GM12878 (cell line): ENCODE measurements at regions not wholly inside any gene's neighbourhood (a gene's known extent, or its start where the extent isn't known, plus 50 kb on each side); places are given as distances from the start of the nearest gene placed in this dataset.

ENCODE experiments used
- ATAC-seq: fragments of 200-7000 bp; cut with Tn5 transposase; 3 replicates; pipeline ENCODE4 v1.9.1; 2020; ENCODE audit warnings: mild to moderate bottlenecking, moderate library complexity
- BruUV-seq: library from RNA; stranded (reverse); fragments of 400-500 nt; replicated peaks from 2 replicates; lab custom pipeline; 2021; lab: Mats Ljungman, UMichigan
- CTCF ChIA-PET: fragments of 300-600 bp; sonication (Branson Sonifier 250); formaldehyde crosslinking; extraction: SDS; loops from one replicate; lab custom pipeline; 2021; ENCODE audit warnings: inconsistent platforms; lab: Yijun Ruan, JAX
- POLR2A ChIA-PET: fragments of 350-600 bp; formaldehyde crosslinking; extraction: SDS; loops from one replicate; lab custom pipeline; 2021; ENCODE audit warnings: inconsistent platforms; lab: Charles Lee
- RAD21 ChIA-PET: fragments of 300-600 bp; sonication (Branson Sonifier 250); formaldehyde crosslinking; loops from one replicate; lab custom pipeline; 2023; ENCODE audit warnings: antibody characterized with exemption; ENCODE audit not compliant: unreplicated experiment; lab: Charles Lee
- SMC1A ChIA-PET: fragments of 300-600 bp; sonication (Branson Sonifier 250); formaldehyde crosslinking; loops from one replicate; lab custom pipeline; 2023; ENCODE audit not compliant: unreplicated experiment, uncharacterized antibody; lab: Charles Lee
- DNase-seq: peaks from one replicate; pipeline ENCODE4 v3.0.0-alpha.2; 2011; ENCODE audit warnings: low read depth, low spot score
- FAIRE-seq: peaks from 3 replicates; lab custom pipeline; 2011; peaks lifted over from hg19 to GRCh38; lab: Jason Lieb, UNC
- H2AFZ ChIP-seq: 2 replicates; pipeline ENCODE4 v1.6.0; 2011; ENCODE audit warnings: low read depth, low read length, control low read depth; ENCODE audit not compliant: control insufficient read depth
- H3K27ac ChIP-seq: 2 replicates; pipeline ENCODE4 v1.5.1; 2011; ENCODE audit warnings: control low read depth; ENCODE audit not compliant: control insufficient read depth, insufficient read depth
- H3K27me3 ChIP-seq, 2 experiments: replicated peaks in 1 of 2; 2 replicates each; pipeline versions ENCODE4 v1.6.0 to v1.6.1; 2011; ENCODE audit warnings: low read length in 1 of 2; ENCODE audit not compliant: control insufficient read depth in 2 of 2, insufficient read depth in 2 of 2
- H3K36me3 ChIP-seq, 2 experiments: 2 replicates each; pipeline ENCODE4 v1.5.1; 2011; ENCODE audit warnings: low read length in 1 of 2; ENCODE audit not compliant: control insufficient read depth in 2 of 2, insufficient read depth in 2 of 2
- H3K4me1 ChIP-seq: 2 replicates; pipeline ENCODE4 v1.6.1; 2011; ENCODE audit warnings: mild to moderate bottlenecking, low read length, moderate library complexity, mixed read lengths; ENCODE audit not compliant: control insufficient read depth, insufficient read depth
- H3K4me2 ChIP-seq: 2 replicates; pipeline ENCODE4 v1.6.0; 2011; ENCODE audit warnings: control low read depth; ENCODE audit not compliant: control insufficient read depth, insufficient read depth
- H3K4me3 ChIP-seq: fragments of 200-600 bp; sonication (generic); 2 replicates; pipeline ENCODE4 v1.5.1; 2016
- H3K79me2 ChIP-seq: 2 replicates; pipeline ENCODE4 v1.6.0; 2011; ENCODE audit warnings: low read length; ENCODE audit not compliant: control insufficient read depth, insufficient read depth
- H3K9ac ChIP-seq: 2 replicates; pipeline ENCODE4 v1.8.0; 2011; ENCODE audit warnings: low read length, control low read depth, mixed read lengths; ENCODE audit not compliant: control insufficient read depth, insufficient read depth
- H3K9me3 ChIP-seq: replicated peaks from 3 replicates; pipeline ENCODE4 v1.5.1; 2011; ENCODE audit warnings: mild to moderate bottlenecking, low read length; ENCODE audit not compliant: control insufficient read depth, insufficient read depth
- H4K20me1 ChIP-seq: 2 replicates; pipeline ENCODE4 v1.6.0; 2011; ENCODE audit not compliant: control insufficient read depth, insufficient read depth
- HDAC2 ChIP-seq: fragments of 200-600 bp; sonication (generic); IDR thresholded peaks from 2 replicates; pipeline ENCODE4 v1.6.1; 2017
- IRF4 ChIP-seq: IDR thresholded peaks from 2 replicates; pipeline ENCODE4 v1.6.1; 2011; ENCODE audit warnings: low read depth, low read length
- MEF2A ChIP-seq: IDR thresholded peaks from 2 replicates; pipeline ENCODE4 v1.6.1; 2011; ENCODE audit warnings: low read depth, mild to moderate bottlenecking, low read length, moderate library complexity; ENCODE audit not compliant: insufficient read depth
- MTA3 ChIP-seq: IDR thresholded peaks from 2 replicates; pipeline ENCODE4 v1.6.1; 2012; ENCODE audit warnings: low read length, inconsistent platforms, borderline replicate concordance
- MYB ChIP-seq: fragments of 150-350 bp; IDR thresholded peaks from 2 replicates; pipeline ENCODE4 v1.6.1; 2014; ENCODE audit warnings: mild to moderate bottlenecking, low read depth, low read length, borderline replicate concordance
- POLR2AphosphoS2 ChIP-seq: IDR thresholded peaks from 2 replicates; pipeline ENCODE4 v1.6.1; 2011; ENCODE audit warnings: low read depth, mild to moderate bottlenecking, low read length, improper control_type of control experiment, moderate library complexity
- POLR2AphosphoS5 ChIP-seq: IDR thresholded peaks from 2 replicates; pipeline ENCODE4 v1.6.1; 2011; ENCODE audit warnings: mild to moderate bottlenecking, low read length, inconsistent platforms
- SREBF1 ChIP-seq: IDR thresholded peaks from 2 replicates; pipeline ENCODE4 v1.6.1; 2012; ENCODE audit warnings: mild to moderate bottlenecking, low read length
- TARDBP ChIP-seq: IDR thresholded peaks from 2 replicates; pipeline ENCODE4 v1.6.1; 2016; ENCODE audit warnings: borderline replicate concordance
- ZBED1 ChIP-seq: IDR thresholded peaks from 2 replicates; pipeline ENCODE4 v1.6.1; 2016; ENCODE audit warnings: borderline replicate concordance
- WGBS: methylation state at CpG from one replicate; pipeline ENCODE4 v1.1.6; 2016; ENCODE audit warnings: low lambda C conversion rate; ENCODE audit not compliant: insufficient replicate concordance, insufficient coverage; ENCODE audit errors: missing lambda C conversion rate; 5-methylcytosine and 5-hydroxymethylcytosine counted together
- in situ Hi-C: fragments of 300-500 bp; cut with MboI; formaldehyde crosslinking; loops from 9 replicates; pipeline ENCODE4 v1.14.3; 2018; ENCODE audit warnings: mixed read lengths
- intact Hi-C: fragments of 100-400 bp; cut with micrococcal nuclease; formaldehyde crosslinking; loops from one replicate; pipeline ENCODE4 v1.14.2; 2022; ENCODE audit not compliant: unreplicated experiment
- TF ChIP-seq, protein P1 (sequence below): IDR thresholded peaks from 2 replicates; pipeline ENCODE4 v1.6.1; 2012; ENCODE audit warnings: low read length, inconsistent platforms
- TF ChIP-seq, protein P2 (sequence below): IDR thresholded peaks from 2 replicates; pipeline ENCODE4 v1.6.1; 2012; ENCODE audit warnings: improper control_type of control experiment, low read depth, low read length; ENCODE audit not compliant: insufficient replicate concordance
- TF ChIP-seq, protein P3 (sequence below): fragments of 450-650 bp; IDR thresholded peaks from 2 replicates; pipeline ENCODE4 v1.6.1; 2017; ENCODE audit warnings: mild to moderate bottlenecking, low read depth, inconsistent platforms; ENCODE audit not compliant: poor library complexity, severe bottlenecking
- TF ChIP-seq, protein P4 (sequence below): fragments of 450-650 bp; IDR thresholded peaks from 2 replicates; pipeline ENCODE4 v1.6.1; 2017; ENCODE audit warnings: borderline replicate concordance

DNA sequence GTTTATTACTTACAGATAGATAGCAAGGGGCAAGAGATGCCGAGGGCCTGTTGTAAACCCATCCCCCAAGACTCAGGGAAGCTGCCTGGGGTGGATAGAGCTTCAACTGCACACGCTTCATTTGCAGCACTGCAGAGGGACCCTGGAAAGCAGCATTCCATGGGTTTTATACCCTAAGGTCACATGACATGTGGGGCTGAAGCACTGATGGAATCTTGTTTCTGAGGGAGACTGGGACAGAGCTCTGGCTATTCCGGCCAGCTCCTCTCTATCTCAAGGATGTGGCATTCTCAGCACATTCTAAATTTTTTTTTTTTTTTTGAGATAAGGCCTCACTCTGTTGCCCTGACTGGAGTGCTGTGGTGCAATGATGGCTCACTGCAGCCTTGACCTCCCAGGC, 300.1 kb downstream of the MYCN start:
- no peak overlapping the region for H3K4me3 ChIP-seq
- TF ChIP-seq POLR2AphosphoS2 (no peak), HDAC2 (no peak), ZBED1 (no peak), MTA3 (no peak), IRF4 (no peak), POLR2AphosphoS5 (no peak), MYB (no peak), TARDBP (no peak), SREBF1 (no peak), MEF2A (no peak)
- TF ChIP-seq, protein P1, sequence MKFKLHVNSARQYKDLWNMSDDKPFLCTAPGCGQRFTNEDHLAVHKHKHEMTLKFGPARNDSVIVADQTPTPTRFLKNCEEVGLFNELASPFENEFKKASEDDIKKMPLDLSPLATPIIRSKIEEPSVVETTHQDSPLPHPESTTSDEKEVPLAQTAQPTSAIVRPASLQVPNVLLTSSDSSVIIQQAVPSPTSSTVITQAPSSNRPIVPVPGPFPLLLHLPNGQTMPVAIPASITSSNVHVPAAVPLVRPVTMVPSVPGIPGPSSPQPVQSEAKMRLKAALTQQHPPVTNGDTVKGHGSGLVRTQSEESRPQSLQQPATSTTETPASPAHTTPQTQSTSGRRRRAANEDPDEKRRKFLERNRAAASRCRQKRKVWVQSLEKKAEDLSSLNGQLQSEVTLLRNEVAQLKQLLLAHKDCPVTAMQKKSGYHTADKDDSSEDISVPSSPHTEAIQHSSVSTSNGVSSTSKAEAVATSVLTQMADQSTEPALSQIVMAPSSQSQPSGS = no peak
- TF ChIP-seq, protein P2, sequence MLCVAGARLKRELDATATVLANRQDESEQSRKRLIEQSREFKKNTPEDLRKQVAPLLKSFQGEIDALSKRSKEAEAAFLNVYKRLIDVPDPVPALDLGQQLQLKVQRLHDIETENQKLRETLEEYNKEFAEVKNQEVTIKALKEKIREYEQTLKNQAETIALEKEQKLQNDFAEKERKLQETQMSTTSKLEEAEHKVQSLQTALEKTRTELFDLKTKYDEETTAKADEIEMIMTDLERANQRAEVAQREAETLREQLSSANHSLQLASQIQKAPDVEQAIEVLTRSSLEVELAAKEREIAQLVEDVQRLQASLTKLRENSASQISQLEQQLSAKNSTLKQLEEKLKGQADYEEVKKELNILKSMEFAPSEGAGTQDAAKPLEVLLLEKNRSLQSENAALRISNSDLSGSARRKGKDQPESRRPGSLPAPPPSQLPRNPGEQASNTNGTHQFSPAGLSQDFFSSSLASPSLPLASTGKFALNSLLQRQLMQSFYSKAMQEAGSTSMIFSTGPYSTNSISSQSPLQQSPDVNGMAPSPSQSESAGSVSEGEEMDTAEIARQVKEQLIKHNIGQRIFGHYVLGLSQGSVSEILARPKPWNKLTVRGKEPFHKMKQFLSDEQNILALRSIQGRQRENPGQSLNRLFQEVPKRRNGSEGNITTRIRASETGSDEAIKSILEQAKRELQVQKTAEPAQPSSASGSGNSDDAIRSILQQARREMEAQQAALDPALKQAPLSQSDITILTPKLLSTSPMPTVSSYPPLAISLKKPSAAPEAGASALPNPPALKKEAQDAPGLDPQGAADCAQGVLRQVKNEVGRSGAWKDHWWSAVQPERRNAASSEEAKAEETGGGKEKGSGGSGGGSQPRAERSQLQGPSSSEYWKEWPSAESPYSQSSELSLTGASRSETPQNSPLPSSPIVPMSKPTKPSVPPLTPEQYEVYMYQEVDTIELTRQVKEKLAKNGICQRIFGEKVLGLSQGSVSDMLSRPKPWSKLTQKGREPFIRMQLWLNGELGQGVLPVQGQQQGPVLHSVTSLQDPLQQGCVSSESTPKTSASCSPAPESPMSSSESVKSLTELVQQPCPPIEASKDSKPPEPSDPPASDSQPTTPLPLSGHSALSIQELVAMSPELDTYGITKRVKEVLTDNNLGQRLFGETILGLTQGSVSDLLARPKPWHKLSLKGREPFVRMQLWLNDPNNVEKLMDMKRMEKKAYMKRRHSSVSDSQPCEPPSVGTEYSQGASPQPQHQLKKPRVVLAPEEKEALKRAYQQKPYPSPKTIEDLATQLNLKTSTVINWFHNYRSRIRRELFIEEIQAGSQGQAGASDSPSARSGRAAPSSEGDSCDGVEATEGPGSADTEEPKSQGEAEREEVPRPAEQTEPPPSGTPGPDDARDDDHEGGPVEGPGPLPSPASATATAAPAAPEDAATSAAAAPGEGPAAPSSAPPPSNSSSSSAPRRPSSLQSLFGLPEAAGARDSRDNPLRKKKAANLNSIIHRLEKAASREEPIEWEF = no peak
- TF ChIP-seq, protein P3, sequence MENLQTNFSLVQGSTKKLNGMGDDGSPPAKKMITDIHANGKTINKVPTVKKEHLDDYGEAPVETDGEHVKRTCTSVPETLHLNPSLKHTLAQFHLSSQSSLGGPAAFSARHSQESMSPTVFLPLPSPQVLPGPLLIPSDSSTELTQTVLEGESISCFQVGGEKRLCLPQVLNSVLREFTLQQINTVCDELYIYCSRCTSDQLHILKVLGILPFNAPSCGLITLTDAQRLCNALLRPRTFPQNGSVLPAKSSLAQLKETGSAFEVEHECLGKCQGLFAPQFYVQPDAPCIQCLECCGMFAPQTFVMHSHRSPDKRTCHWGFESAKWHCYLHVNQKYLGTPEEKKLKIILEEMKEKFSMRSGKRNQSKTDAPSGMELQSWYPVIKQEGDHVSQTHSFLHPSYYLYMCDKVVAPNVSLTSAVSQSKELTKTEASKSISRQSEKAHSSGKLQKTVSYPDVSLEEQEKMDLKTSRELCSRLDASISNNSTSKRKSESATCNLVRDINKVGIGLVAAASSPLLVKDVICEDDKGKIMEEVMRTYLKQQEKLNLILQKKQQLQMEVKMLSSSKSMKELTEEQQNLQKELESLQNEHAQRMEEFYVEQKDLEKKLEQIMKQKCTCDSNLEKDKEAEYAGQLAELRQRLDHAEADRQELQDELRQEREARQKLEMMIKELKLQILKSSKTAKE = no peak
- TF ChIP-seq, protein P4, sequence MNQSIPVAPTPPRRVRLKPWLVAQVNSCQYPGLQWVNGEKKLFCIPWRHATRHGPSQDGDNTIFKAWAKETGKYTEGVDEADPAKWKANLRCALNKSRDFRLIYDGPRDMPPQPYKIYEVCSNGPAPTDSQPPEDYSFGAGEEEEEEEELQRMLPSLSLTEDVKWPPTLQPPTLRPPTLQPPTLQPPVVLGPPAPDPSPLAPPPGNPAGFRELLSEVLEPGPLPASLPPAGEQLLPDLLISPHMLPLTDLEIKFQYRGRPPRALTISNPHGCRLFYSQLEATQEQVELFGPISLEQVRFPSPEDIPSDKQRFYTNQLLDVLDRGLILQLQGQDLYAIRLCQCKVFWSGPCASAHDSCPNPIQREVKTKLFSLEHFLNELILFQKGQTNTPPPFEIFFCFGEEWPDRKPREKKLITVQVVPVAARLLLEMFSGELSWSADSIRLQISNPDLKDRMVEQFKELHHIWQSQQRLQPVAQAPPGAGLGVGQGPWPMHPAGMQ = no peak
- TF ChIP-seq, all 136 proteins: peak for 0
- CTCF ChIA-PET = no interaction called here
- RAD21 ChIA-PET = no interaction called here
- H3K9ac ChIP-seq = no peak overlapping the region
- H2AFZ ChIP-seq = no peak overlapping the region
- no peak for DNase-seq
- BruUV-seq = no TSS peak
- 0% methylated on average over 3 of the region's 3 CpGs for WGBS
- no peak for ATAC-seq
- no peak overlapping the region for H3K27ac ChIP-seq
- no peak for FAIRE-seq
- no peaks in the 10 kb centered on the region for H3K79me2 ChIP-seq
- intact Hi-C loops (no loop called here), in situ Hi-C loops (no loop called here)
- no peaks in the 10 kb centered on the region for H3K9me3 ChIP-seq
- SMC1A ChIA-PET = no interaction called here
- H3K36me3 ChIP-seq = no peaks in the 10 kb centered on the region
- POLR2A ChIA-PET = no interaction called here
- H3K27me3 ChIP-seq = no peaks in the 10 kb centered on the region; a peak in 1 of 4 replicates
- H4K20me1 ChIP-seq = no peaks in the 10 kb centered on the region
- H3K4me2 ChIP-seq = no peak overlapping the region
- H3K4me1 ChIP-seq = no peaks in the 10 kb centered on the region
